ENCODE measurements at regions not wholly inside any gene's neighbourhood (a gene's known extent, or its start where the extent isn't known, plus 50 kb on each side); places are given as distances from the start of the nearest gene placed in this dataset.

DNA sequence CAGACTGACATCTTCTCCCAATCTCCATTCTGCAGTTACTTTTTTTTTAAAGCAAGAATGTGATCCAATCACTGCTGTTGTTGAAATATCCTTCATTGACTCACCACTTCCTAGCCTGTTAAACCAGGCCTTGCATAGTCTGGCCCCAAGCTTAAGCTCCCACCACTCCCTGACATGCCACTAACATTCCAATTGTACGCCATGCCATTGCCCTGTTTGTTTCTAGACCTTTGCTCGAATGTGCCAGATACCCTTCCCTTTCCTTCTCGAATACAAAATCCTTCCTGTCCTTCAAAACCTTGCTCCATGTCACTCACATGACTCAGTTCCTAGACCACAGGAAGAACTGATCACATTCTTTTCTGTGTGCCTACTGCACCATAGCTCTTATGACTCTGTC, 224.2 kb downstream of the CYRIA start:
- WGBS, result 81% methylated on average over 3 of the region's 3 CpGs

DNA sequence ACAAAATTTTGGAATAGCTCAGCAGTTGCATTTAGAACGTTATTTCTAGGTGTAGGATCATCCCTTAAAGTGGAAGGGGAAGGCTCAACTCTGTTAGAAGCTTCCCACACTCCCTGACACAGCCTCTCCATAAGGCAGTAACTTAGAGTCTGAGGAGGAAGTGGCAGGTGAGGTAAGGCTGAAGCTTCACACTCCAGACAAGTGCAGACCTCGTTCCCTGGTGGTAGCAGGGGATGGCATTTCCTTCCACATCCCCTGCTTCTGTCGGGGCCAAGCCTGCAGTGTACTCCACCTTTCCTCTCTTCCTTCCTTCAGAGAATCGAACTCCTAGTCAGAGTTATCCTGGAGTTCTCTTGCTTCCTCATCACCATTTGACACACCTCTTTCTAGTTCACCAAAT, 224.7 kb downstream of the CYRIA start:
- H3K4me1 ChIP-seq (ENCODE audit: control insufficient read depth in 4 of 4, insufficient read depth in 4 of 4, low read length in 3 of 4), result no peaks in the 10 kb centered on the region
- no peak overlapping the region for H3K4me3 ChIP-seq (ENCODE audit: low read depth in 1 of 3, low read length in 3 of 3)
- H3K27ac ChIP-seq (ENCODE audit: low read depth in 1 of 2, low read length in 2 of 2), result no peak overlapping the region
- H3K9me3 ChIP-seq (ENCODE audit: control insufficient read depth in 4 of 4, low read length in 3 of 4), result no peaks in the 10 kb centered on the region
- H3K9ac ChIP-seq (ENCODE audit: low read depth in 1 of 2, low read length in 2 of 2), result no peak overlapping the region
- 68% methylated on average over 4 of the region's 4 CpGs for WGBS
- no peaks in the 10 kb centered on the region for H3K36me3 ChIP-seq (ENCODE audit: control insufficient read depth in 4 of 4, insufficient read depth in 3 of 4, low read depth in 1 of 4, low read length in 3 of 4)
- DNase-seq (ENCODE audit: low spot score), result no peak
- H3K27me3 ChIP-seq (ENCODE audit: control insufficient read depth in 4 of 4, insufficient read depth in 4 of 4, low read length in 3 of 4), result no peaks in the 10 kb centered on the region
- TF ChIP-seq, protein P1, sequence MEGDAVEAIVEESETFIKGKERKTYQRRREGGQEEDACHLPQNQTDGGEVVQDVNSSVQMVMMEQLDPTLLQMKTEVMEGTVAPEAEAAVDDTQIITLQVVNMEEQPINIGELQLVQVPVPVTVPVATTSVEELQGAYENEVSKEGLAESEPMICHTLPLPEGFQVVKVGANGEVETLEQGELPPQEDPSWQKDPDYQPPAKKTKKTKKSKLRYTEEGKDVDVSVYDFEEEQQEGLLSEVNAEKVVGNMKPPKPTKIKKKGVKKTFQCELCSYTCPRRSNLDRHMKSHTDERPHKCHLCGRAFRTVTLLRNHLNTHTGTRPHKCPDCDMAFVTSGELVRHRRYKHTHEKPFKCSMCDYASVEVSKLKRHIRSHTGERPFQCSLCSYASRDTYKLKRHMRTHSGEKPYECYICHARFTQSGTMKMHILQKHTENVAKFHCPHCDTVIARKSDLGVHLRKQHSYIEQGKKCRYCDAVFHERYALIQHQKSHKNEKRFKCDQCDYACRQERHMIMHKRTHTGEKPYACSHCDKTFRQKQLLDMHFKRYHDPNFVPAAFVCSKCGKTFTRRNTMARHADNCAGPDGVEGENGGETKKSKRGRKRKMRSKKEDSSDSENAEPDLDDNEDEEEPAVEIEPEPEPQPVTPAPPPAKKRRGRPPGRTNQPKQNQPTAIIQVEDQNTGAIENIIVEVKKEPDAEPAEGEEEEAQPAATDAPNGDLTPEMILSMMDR (IDR thresholded peaks at IDR 0.05; ENCODE audit: low read depth, low read length, missing input control), result no peak
- TF ChIP-seq HNF4G (IDR thresholded peaks at IDR 0.05) (no peak), FOXA2 (IDR thresholded peaks at IDR 0.05) (no peak), GABPA (IDR thresholded peaks at IDR 0.05 in 1 of 2, conservative IDR thresholded peaks at IDR 0.05 in 1 of 2) (no peak), SP1 (IDR thresholded peaks at IDR 0.05) (no peak), EGR1 (IDR thresholded peaks at IDR 0.05; ENCODE audit: low read depth in 2 of 2) (no peak), RXRA (IDR thresholded peaks at IDR 0.05) (no peak), YY1 (IDR thresholded peaks at IDR 0.05) (no peak), NR2F2 (IDR thresholded peaks at IDR 0.05) (no peak), RAD21 (IDR thresholded peaks at IDR 0.05) (no peak)
- TF ChIP-seq, protein P2, sequence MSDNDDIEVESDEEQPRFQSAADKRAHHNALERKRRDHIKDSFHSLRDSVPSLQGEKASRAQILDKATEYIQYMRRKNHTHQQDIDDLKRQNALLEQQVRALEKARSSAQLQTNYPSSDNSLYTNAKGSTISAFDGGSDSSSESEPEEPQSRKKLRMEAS (IDR thresholded peaks at IDR 0.05), result no peak
- TF ChIP-seq, protein P3, sequence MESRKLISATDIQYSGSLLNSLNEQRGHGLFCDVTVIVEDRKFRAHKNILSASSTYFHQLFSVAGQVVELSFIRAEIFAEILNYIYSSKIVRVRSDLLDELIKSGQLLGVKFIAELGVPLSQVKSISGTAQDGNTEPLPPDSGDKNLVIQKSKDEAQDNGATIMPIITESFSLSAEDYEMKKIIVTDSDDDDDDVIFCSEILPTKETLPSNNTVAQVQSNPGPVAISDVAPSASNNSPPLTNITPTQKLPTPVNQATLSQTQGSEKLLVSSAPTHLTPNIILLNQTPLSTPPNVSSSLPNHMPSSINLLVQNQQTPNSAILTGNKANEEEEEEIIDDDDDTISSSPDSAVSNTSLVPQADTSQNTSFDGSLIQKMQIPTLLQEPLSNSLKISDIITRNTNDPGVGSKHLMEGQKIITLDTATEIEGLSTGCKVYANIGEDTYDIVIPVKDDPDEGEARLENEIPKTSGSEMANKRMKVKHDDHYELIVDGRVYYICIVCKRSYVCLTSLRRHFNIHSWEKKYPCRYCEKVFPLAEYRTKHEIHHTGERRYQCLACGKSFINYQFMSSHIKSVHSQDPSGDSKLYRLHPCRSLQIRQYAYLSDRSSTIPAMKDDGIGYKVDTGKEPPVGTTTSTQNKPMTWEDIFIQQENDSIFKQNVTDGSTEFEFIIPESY (IDR thresholded peaks at IDR 0.05), result no peak
- TF ChIP-seq, protein P4, sequence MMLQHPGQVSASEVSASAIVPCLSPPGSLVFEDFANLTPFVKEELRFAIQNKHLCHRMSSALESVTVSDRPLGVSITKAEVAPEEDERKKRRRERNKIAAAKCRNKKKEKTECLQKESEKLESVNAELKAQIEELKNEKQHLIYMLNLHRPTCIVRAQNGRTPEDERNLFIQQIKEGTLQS (IDR thresholded peaks at IDR 0.05), result no peak

More for the DNA sequence above, 224.2 kb downstream of the CYRIA start:
- no peak for TF ChIP-seq YY1 (IDR thresholded peaks at IDR 0.05)
- TF ChIP-seq GABPA (IDR thresholded peaks at IDR 0.05 in 1 of 2, conservative IDR thresholded peaks at IDR 0.05 in 1 of 2), result no peak
- no peak for TF ChIP-seq SP1 (IDR thresholded peaks at IDR 0.05)
- TF ChIP-seq, protein P3 (IDR thresholded peaks at IDR 0.05), result no peak
- TF ChIP-seq RAD21 (IDR thresholded peaks at IDR 0.05), result no peak
- TF ChIP-seq RXRA (IDR thresholded peaks at IDR 0.05), result no peak
- no peak for TF ChIP-seq HNF4G (IDR thresholded peaks at IDR 0.05)
- no peak for TF ChIP-seq TAF1 (conservative IDR thresholded peaks at IDR 0.05)
- TF ChIP-seq JUND (IDR thresholded peaks at IDR 0.05), result no peak
- TF ChIP-seq NR2F2 (IDR thresholded peaks at IDR 0.05), result no peak
- TF ChIP-seq, protein P1 (IDR thresholded peaks at IDR 0.05; ENCODE audit: low read depth, low read length, missing input control), result no peak
- TF ChIP-seq FOXA1 (IDR thresholded peaks at IDR 0.05), result no peak
- TF ChIP-seq, protein P4 (IDR thresholded peaks at IDR 0.05), result no peak
- TF ChIP-seq, protein P2 (IDR thresholded peaks at IDR 0.05), result no peak
- Histone ChIP-seq H3K27ac (ENCODE audit: low read depth in 1 of 2, low read length in 2 of 2) (no peak overlapping the region), H3K9me3 (ENCODE audit: control insufficient read depth in 4 of 4, low read length in 3 of 4) (no peaks in the 10 kb centered on the region), H3K36me3 (ENCODE audit: control insufficient read depth in 4 of 4, insufficient read depth in 3 of 4, low read depth in 1 of 4, low read length in 3 of 4) (no peaks in the 10 kb centered on the region), H3K27me3 (ENCODE audit: control insufficient read depth in 4 of 4, insufficient read depth in 4 of 4, low read length in 3 of 4) (no peaks in the 10 kb centered on the region), H3K4me3 (ENCODE audit: low read depth in 1 of 3, low read length in 3 of 3) (no peak overlapping the region), H3K9ac (ENCODE audit: low read depth in 1 of 2, low read length in 2 of 2) (no peak overlapping the region), H3K4me1 (ENCODE audit: control insufficient read depth in 4 of 4, insufficient read depth in 4 of 4, low read length in 3 of 4) (no peaks in the 10 kb centered on the region)
- DNase-seq (ENCODE audit: low spot score), result no peak
